Smooth muscle cell (in vitro differentiated cells): ENCODE measurements at regions not wholly inside any gene's neighbourhood (a gene's known extent, or its start where the extent isn't known, plus 50 kb on each side); places are given as distances from the start of the nearest gene placed in this dataset.

Experiments used
- DNase-seq: peaks from one replicate; lab custom pipeline; 2025; ENCODE audit not compliant: unreplicated experiment; lab: John Stamatoyannopoulos, UW
- H2AFZ ChIP-seq: fragments of 200-600 bp; sonication (generic); 2 replicates; pipeline ENCODE4 v1.6.0; 2016; ENCODE audit warnings: antibody characterized with exemption, low read depth, mild to moderate bottlenecking
- H3F3A ChIP-seq: fragments of 200-600 bp; sonication (generic); 2 replicates; pipeline ENCODE4 v1.6.0; 2017; ENCODE audit warnings: antibody characterized with exemption, low read depth
- H3K27ac ChIP-seq: fragments of 200-600 bp; sonication (generic); 2 replicates; pipeline ENCODE4 v1.5.1; 2016; ENCODE audit warnings: low read depth, mild to moderate bottlenecking
- H3K27me3 ChIP-seq: fragments of 200-600 bp; sonication (generic); 2 replicates; pipeline ENCODE4 v1.6.1; 2016; ENCODE audit warnings: low read depth, mild to moderate bottlenecking
- H3K36me3 ChIP-seq: fragments of 200-600 bp; sonication (generic); 2 replicates; pipeline ENCODE4 v1.5.1; 2016; ENCODE audit warnings: low read depth
- H3K4me1 ChIP-seq: fragments of 200-600 bp; sonication (generic); 2 replicates; pipeline ENCODE4 v1.5.1; 2016; ENCODE audit warnings: low read depth
- H3K4me2 ChIP-seq: fragments of 200-600 bp; sonication (generic); 2 replicates; pipeline ENCODE4 v1.6.0; 2016; ENCODE audit warnings: mild to moderate bottlenecking
- H3K4me3 ChIP-seq: fragments of 200-600 bp; sonication (generic); 2 replicates; pipeline ENCODE4 v1.5.1; 2016; ENCODE audit warnings: mild to moderate bottlenecking
- H3K79me2 ChIP-seq: fragments of 200-600 bp; sonication (generic); 2 replicates; pipeline ENCODE4 v1.6.0; 2016; ENCODE audit warnings: low read depth, mild to moderate bottlenecking
- H3K9ac ChIP-seq: fragments of 200-600 bp; sonication (generic); 2 replicates; pipeline ENCODE4 v1.6.0; 2016; ENCODE audit warnings: low read depth
- H3K9me3 ChIP-seq: fragments of 200-600 bp; sonication (generic); replicated peaks from 2 replicates; pipeline ENCODE4 v1.5.1; 2016; ENCODE audit warnings: low read depth
- H4K20me1 ChIP-seq: fragments of 200-600 bp; sonication (generic); 2 replicates; pipeline ENCODE4 v1.6.0; 2016; ENCODE audit warnings: low read depth
- CTCF ChIP-seq: fragments of 200-600 bp; sonication (generic); IDR thresholded peaks from 2 replicates; pipeline ENCODE4 v1.5.1; 2017; ENCODE audit warnings: borderline replicate concordance, mild to moderate bottlenecking, antibody characterized with exemption; ENCODE audit not compliant: insufficient read depth, poor library complexity, severe bottlenecking
- WGBS: methylation state at CpG from one replicate; pipeline ENCODE4 v1.1.7; 2016; ENCODE audit warnings: low lambda C conversion rate; 5-methylcytosine and 5-hydroxymethylcytosine counted together

GRCh38 chr7:86942995-86943394 is 116.5 kb downstream of the ELAPOR2 start:
- Histone ChIP-seq H3K79me2 (no peaks in the 10 kb centered on the region), H3K4me2 (no peak overlapping the region), H3K4me1 (no peaks in the 10 kb centered on the region), H3K9ac (no peak overlapping the region), H3K36me3 (no peaks in the 10 kb centered on the region), H3K4me3 (no peak overlapping the region), H3F3A (no peaks in the 10 kb centered on the region), H3K9me3 (no peaks in the 10 kb centered on the region), H3K27ac (no peak overlapping the region), H3K27me3 (no peaks in the 10 kb centered on the region), H4K20me1 (peaks cover 45% of the 10 kb centered on the region), H2AFZ (no peak overlapping the region)
- 49% methylated on average over 2 of the region's 2 CpGs for WGBS
- DNase-seq: no peak
- no peak for TF ChIP-seq CTCF

DNA sequence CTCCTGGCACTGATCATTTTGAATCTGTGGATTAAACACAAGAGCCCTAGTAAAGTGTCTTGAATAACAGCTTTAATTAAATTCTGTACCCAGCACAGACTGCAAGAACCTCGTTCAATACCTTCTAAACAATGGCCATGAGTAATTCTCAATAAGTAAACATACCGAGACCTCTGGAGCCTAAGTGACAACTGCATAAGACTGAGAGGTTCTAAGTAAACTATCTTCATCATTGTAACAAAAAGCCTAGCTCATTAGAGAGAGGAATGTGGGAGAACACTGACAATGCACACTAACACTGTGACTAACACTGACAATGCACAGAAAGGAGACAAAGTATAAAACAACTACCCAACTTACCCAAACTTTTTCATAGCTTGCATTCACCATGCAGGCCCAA is 117.4 kb downstream of the ELAPOR2 start:
- no peaks in the 10 kb centered on the region for H3K4me1 ChIP-seq

GRCh38 chr7:86939197-86939814 is 120.1 kb downstream of the ELAPOR2 start:
- Histone ChIP-seq H4K20me1 (peaks cover 12% of the 10 kb centered on the region), H3K9ac (no peak overlapping the region), H3K4me2 (no peak overlapping the region), H3K27ac (no peak overlapping the region), H3K27me3 (no peaks in the 10 kb centered on the region), H3K36me3 (peaks cover 3% of the 10 kb centered on the region), H3K79me2 (no peaks in the 10 kb centered on the region), H3K4me3 (no peak overlapping the region), H3F3A (no peaks in the 10 kb centered on the region), H2AFZ (no peak overlapping the region), H3K9me3 (no peaks in the 10 kb centered on the region), H3K4me1 (no peaks in the 10 kb centered on the region)
- peak; percentile 66 for TF ChIP-seq CTCF
- 39% methylated on average over 3 of the region's 3 CpGs for WGBS
- no peak for DNase-seq

More for the DNA sequence above, 117.4 kb downstream of the ELAPOR2 start:
- no peak overlapping the region for H3K9ac ChIP-seq
- no peaks in the 10 kb centered on the region for H3F3A ChIP-seq
- TF ChIP-seq CTCF: no peak
- H3K36me3 ChIP-seq: peaks cover 3% of the 10 kb centered on the region
- no peaks in the 10 kb centered on the region for H3K9me3 ChIP-seq
- peaks cover 39% of the 10 kb centered on the region for H4K20me1 ChIP-seq
- WGBS: 50% methylated on average over 2 of the region's 2 CpGs
- H3K4me3 ChIP-seq: no peak overlapping the region
- H3K27me3 ChIP-seq: no peaks in the 10 kb centered on the region
- no peak overlapping the region for H2AFZ ChIP-seq
- no peak overlapping the region for H3K27ac ChIP-seq
- no peak overlapping the region for H3K4me2 ChIP-seq
- H3K79me2 ChIP-seq: no peaks in the 10 kb centered on the region
- no peak for DNase-seq

- TF ChIP-seq CTCF: no peak
- 88% methylated on average over 2 of the region's 2 CpGs for WGBS
- Histone ChIP-seq H4K20me1 (no peaks in the 10 kb centered on the region), H3K27ac (no peak overlapping the region), H3F3A (no peaks in the 10 kb centered on the region), H3K4me1 (no peaks in the 10 kb centered on the region), H3K4me3 (no peak overlapping the region), H3K9me3 (no peaks in the 10 kb centered on the region), H2AFZ (no peak overlapping the region), H3K4me2 (no peak overlapping the region), H3K27me3 (no peaks in the 10 kb centered on the region), H3K79me2 (no peaks in the 10 kb centered on the region), H3K36me3 (peaks cover 3% of the 10 kb centered on the region), H3K9ac (no peak overlapping the region)
- no peak for DNase-seq
Observed at GRCh38 chr7:86937363-86937878, 122.0 kb downstream of the ELAPOR2 start.
